ENCODE measurements at regions not wholly inside any gene's neighbourhood (a gene's known extent, or its start where the extent isn't known, plus 50 kb on each side); places are given as distances from the start of the nearest gene placed in this dataset.

GRCh38 chr1:109850827-109851226 lies 59.8 kb upstream of the CSF1 start:
- H3K9ac ChIP-seq (ENCODE audit: low read length), result no peak overlapping the region
- no peak overlapping the region for H3K4ac ChIP-seq (ENCODE audit: low read depth in 1 of 2, low read length in 2 of 2)
- H3K79me1 ChIP-seq (replicated peaks; ENCODE audit: low read length, poor library complexity, severe bottlenecking), result no peaks in the 10 kb centered on the region
- no peak overlapping the region for H2BK15ac ChIP-seq (ENCODE audit: low read depth, poor library complexity, severe bottlenecking)
- H2BK12ac ChIP-seq (ENCODE audit: low read length in 2 of 2), result no peak overlapping the region
- no peak overlapping the region for H3K4me2 ChIP-seq (ENCODE audit: low read length, poor library complexity, severe bottlenecking)
- no peak overlapping the region for H3K18ac ChIP-seq (ENCODE audit: low read depth in 1 of 2, low read length in 2 of 2)
- H4K91ac ChIP-seq (ENCODE audit: low read length), result no peak overlapping the region
- H2BK5ac ChIP-seq (ENCODE audit: low read depth, low read length, poor library complexity, severe bottlenecking), result no peak overlapping the region
- H3K36me3 ChIP-seq (ENCODE audit: control insufficient read depth in 1 of 2, insufficient read depth in 2 of 2, low read depth in 1 of 2, low read length in 2 of 2), result no peaks in the 10 kb centered on the region
- peaks cover 2% of the 10 kb centered on the region for H3K4me1 ChIP-seq (ENCODE audit: control insufficient read depth, insufficient read depth, low read depth, low read length)
- no peak for DNase-seq
- no peak overlapping the region for H2AK5ac ChIP-seq (ENCODE audit: low read length, severe bottlenecking)
- H3K23ac ChIP-seq (ENCODE audit: low read length in 2 of 2), result no peak overlapping the region
- H4K8ac ChIP-seq (ENCODE audit: low read length), result no peak overlapping the region
- WGBS, result 82% methylated on average over 4 of the region's 4 CpGs
- no peak overlapping the region for H3K4me3 ChIP-seq (ENCODE audit: insufficient read depth in 1 of 2, low read depth in 1 of 2, low read length in 2 of 2)
- H3K27me3 ChIP-seq (ENCODE audit: control insufficient read depth in 1 of 2, insufficient read depth in 1 of 2, low read length in 2 of 2), result no peaks in the 10 kb centered on the region
- H3K27ac ChIP-seq (ENCODE audit: low read length, poor library complexity, severe bottlenecking), result no peak overlapping the region
- H2BK120ac ChIP-seq (ENCODE audit: low read depth, low read length), result no peak overlapping the region
- H2AFZ ChIP-seq (ENCODE audit: low read depth, low read length), result no peak overlapping the region
- H3K9me3 ChIP-seq (ENCODE audit: control insufficient read depth, low read length), result no peaks in the 10 kb centered on the region
- no peak overlapping the region for H3K14ac ChIP-seq (ENCODE audit: low read length in 2 of 2)

- no peak overlapping the region for H2BK120ac ChIP-seq (ENCODE audit: low read depth, low read length)
- H4K8ac ChIP-seq (ENCODE audit: low read length), result no peak overlapping the region
- H3K4me2 ChIP-seq (ENCODE audit: low read length, poor library complexity, severe bottlenecking), result no peak overlapping the region
- 98% methylated on average over 4 of the region's 4 CpGs for WGBS
- no peak overlapping the region for H2BK12ac ChIP-seq (ENCODE audit: low read length in 2 of 2)
- peaks cover 2% of the 10 kb centered on the region for H3K4me1 ChIP-seq (ENCODE audit: control insufficient read depth, insufficient read depth, low read depth, low read length)
- H3K27me3 ChIP-seq (ENCODE audit: control insufficient read depth in 1 of 2, insufficient read depth in 1 of 2, low read length in 2 of 2), result no peaks in the 10 kb centered on the region
- H2BK5ac ChIP-seq (ENCODE audit: low read depth, low read length, poor library complexity, severe bottlenecking), result no peak overlapping the region
- no peaks in the 10 kb centered on the region for H3K9me3 ChIP-seq (ENCODE audit: control insufficient read depth, low read length)
- no peaks in the 10 kb centered on the region for H3K79me1 ChIP-seq (replicated peaks; ENCODE audit: low read length, poor library complexity, severe bottlenecking)
- no peak overlapping the region for H3K9ac ChIP-seq (ENCODE audit: low read length)
- H3K18ac ChIP-seq (ENCODE audit: low read depth in 1 of 2, low read length in 2 of 2), result no peak overlapping the region
- H3K4ac ChIP-seq (ENCODE audit: low read depth in 1 of 2, low read length in 2 of 2), result no peak overlapping the region
- H3K27ac ChIP-seq (ENCODE audit: low read length, poor library complexity, severe bottlenecking), result no peak overlapping the region
- no peak overlapping the region for H2AK5ac ChIP-seq (ENCODE audit: low read length, severe bottlenecking)
- H2AFZ ChIP-seq (ENCODE audit: low read depth, low read length), result no peak overlapping the region
- no peak overlapping the region for H4K91ac ChIP-seq (ENCODE audit: low read length)
- no peak overlapping the region for H3K4me3 ChIP-seq (ENCODE audit: insufficient read depth in 1 of 2, low read depth in 1 of 2, low read length in 2 of 2)
- H3K14ac ChIP-seq (ENCODE audit: low read length in 2 of 2), result no peak overlapping the region
- H2BK15ac ChIP-seq (ENCODE audit: low read depth, poor library complexity, severe bottlenecking), result no peak overlapping the region
- no peak overlapping the region for H3K23ac ChIP-seq (ENCODE audit: low read length in 2 of 2)
- H3K36me3 ChIP-seq (ENCODE audit: control insufficient read depth in 1 of 2, insufficient read depth in 2 of 2, low read depth in 1 of 2, low read length in 2 of 2), result no peaks in the 10 kb centered on the region
- no peak for DNase-seq
These were observed 60.5 kb upstream of the CSF1 start for GRCh38 chr1:109850194-109850593.

- Histone ChIP-seq H2AK5ac (ENCODE audit: low read length, severe bottlenecking) (no peak overlapping the region), H3K4me3 (ENCODE audit: insufficient read depth in 1 of 2, low read depth in 1 of 2, low read length in 2 of 2) (no peak overlapping the region), H4K91ac (ENCODE audit: low read length) (no peak overlapping the region), H2BK15ac (ENCODE audit: low read depth, poor library complexity, severe bottlenecking) (no peak overlapping the region), H3K27me3 (ENCODE audit: control insufficient read depth in 1 of 2, insufficient read depth in 1 of 2, low read length in 2 of 2) (no peaks in the 10 kb centered on the region), H3K36me3 (ENCODE audit: control insufficient read depth in 1 of 2, insufficient read depth in 2 of 2, low read depth in 1 of 2, low read length in 2 of 2) (no peaks in the 10 kb centered on the region), H2AFZ (ENCODE audit: low read depth, low read length) (no peak overlapping the region), H3K27ac (ENCODE audit: low read length, poor library complexity, severe bottlenecking) (no peak overlapping the region), H3K4me1 (ENCODE audit: control insufficient read depth, insufficient read depth, low read depth, low read length) (peaks cover 2% of the 10 kb centered on the region), H3K9me3 (ENCODE audit: control insufficient read depth, low read length) (no peaks in the 10 kb centered on the region), H3K4ac (ENCODE audit: low read depth in 1 of 2, low read length in 2 of 2) (no peak overlapping the region), H3K18ac (ENCODE audit: low read depth in 1 of 2, low read length in 2 of 2) (no peak overlapping the region), H4K8ac (ENCODE audit: low read length) (no peak overlapping the region), H2BK5ac (ENCODE audit: low read depth, low read length, poor library complexity, severe bottlenecking) (no peak overlapping the region), H2BK12ac (ENCODE audit: low read length in 2 of 2) (no peak overlapping the region), H3K14ac (ENCODE audit: low read length in 2 of 2) (no peak overlapping the region), H3K9ac (ENCODE audit: low read length) (no peak overlapping the region), H3K4me2 (ENCODE audit: low read length, poor library complexity, severe bottlenecking) (no peak overlapping the region), H3K79me1 (replicated peaks; ENCODE audit: low read length, poor library complexity, severe bottlenecking) (no peaks in the 10 kb centered on the region), H3K23ac (ENCODE audit: low read length in 2 of 2) (no peak overlapping the region), H2BK120ac (ENCODE audit: low read depth, low read length) (no peak overlapping the region)
- no peak for DNase-seq
- 64% methylated on average over 6 of the region's 6 CpGs for WGBS
These were observed 61.0 kb upstream of the CSF1 start for GRCh38 chr1:109849655-109850054.

GRCh38 chr1:109847251-109847650 lies 63.4 kb upstream of the CSF1 start:
- Histone ChIP-seq H2BK5ac (ENCODE audit: low read depth, low read length, poor library complexity, severe bottlenecking) (no peak overlapping the region), H3K27me3 (ENCODE audit: control insufficient read depth in 1 of 2, insufficient read depth in 1 of 2, low read length in 2 of 2) (no peaks in the 10 kb centered on the region), H4K8ac (ENCODE audit: low read length) (no peak overlapping the region), H3K14ac (ENCODE audit: low read length in 2 of 2) (no peak overlapping the region), H3K4me2 (ENCODE audit: low read length, poor library complexity, severe bottlenecking) (no peak overlapping the region), H2AK5ac (ENCODE audit: low read length, severe bottlenecking) (no peak overlapping the region), H3K9me3 (ENCODE audit: control insufficient read depth, low read length) (no peaks in the 10 kb centered on the region), H3K36me3 (ENCODE audit: control insufficient read depth in 1 of 2, insufficient read depth in 2 of 2, low read depth in 1 of 2, low read length in 2 of 2) (no peaks in the 10 kb centered on the region), H2BK12ac (ENCODE audit: low read length in 2 of 2) (no peak overlapping the region), H3K27ac (ENCODE audit: low read length, poor library complexity, severe bottlenecking) (no peak overlapping the region), H2BK120ac (ENCODE audit: low read depth, low read length) (no peak overlapping the region), H4K91ac (ENCODE audit: low read length) (no peak overlapping the region), H3K4ac (ENCODE audit: low read depth in 1 of 2, low read length in 2 of 2) (no peak overlapping the region), H3K4me3 (ENCODE audit: insufficient read depth in 1 of 2, low read depth in 1 of 2, low read length in 2 of 2) (no peak overlapping the region), H3K18ac (ENCODE audit: low read depth in 1 of 2, low read length in 2 of 2) (no peak overlapping the region), H3K4me1 (ENCODE audit: control insufficient read depth, insufficient read depth, low read depth, low read length) (peaks cover 2% of the 10 kb centered on the region), H3K79me1 (replicated peaks; ENCODE audit: low read length, poor library complexity, severe bottlenecking) (no peaks in the 10 kb centered on the region), H2BK15ac (ENCODE audit: low read depth, poor library complexity, severe bottlenecking) (no peak overlapping the region), H2AFZ (ENCODE audit: low read depth, low read length) (no peak overlapping the region), H3K9ac (ENCODE audit: low read length) (no peak overlapping the region), H3K23ac (ENCODE audit: low read length in 2 of 2) (no peak overlapping the region)
- 99% methylated on average over 7 of the region's 7 CpGs for WGBS
- DNase-seq, result no peak
